Endothelial cell of umbilical vein (primary cell): ENCODE measurements at regions not wholly inside any gene's neighbourhood (a gene's known extent, or its start where the extent isn't known, plus 50 kb on each side); places are given as distances from the start of the nearest gene placed in this dataset.

Experiments
- BruUV-seq: library from RNA; stranded (reverse); fragments of 400-500 nt; replicated peaks from 2 replicates; lab custom pipeline; 2021; lab: Mats Ljungman, UMichigan
- CTCF ChIA-PET: fragments of 300-600, 350-600 bp; sonication (Branson Sonifier 250); formaldehyde crosslinking; loops from one replicate; lab custom pipeline; 2021; ENCODE audit warnings: antibody characterized with exemption, inconsistent platforms; lab: Charles Lee
- POLR2A ChIA-PET: fragments of 300-600, 350-600 bp; sonication (Branson Sonifier 250); formaldehyde crosslinking; loops from one replicate; lab custom pipeline; 2021; ENCODE audit warnings: antibody characterized with exemption, inconsistent platforms; lab: Charles Lee
- DNase-seq: peaks from one replicate; pipeline ENCODE4 v3.0.0-alpha.2; 2011; ENCODE audit warnings: low read depth, low spot score
- FAIRE-seq: peaks from 2 replicates; lab custom pipeline; 2011; peaks lifted over from hg19 to GRCh38; lab: Jason Lieb, UNC
- H2AFZ ChIP-seq: 2 replicates; pipeline ENCODE4 v1.6.0; 2012; ENCODE audit warnings: low read depth, low read length, control low read depth, inconsistent platforms
- H3K27ac ChIP-seq: 2 replicates; pipeline ENCODE4 v1.5.1; 2011; ENCODE audit warnings: low read depth, mild to moderate bottlenecking, control low read depth, low read length, moderate library complexity; ENCODE audit not compliant: insufficient read depth
- H3K27me3 ChIP-seq, 2 experiments: 2 replicates each; pipeline versions ENCODE4 v1.6.0 to v1.6.1; 2011; ENCODE audit warnings: low read length in 2 of 2, mixed read lengths in 1 of 2; ENCODE audit not compliant: control insufficient read depth in 2 of 2, insufficient read depth in 2 of 2
- H3K36me3 ChIP-seq, 2 experiments: 2 replicates in 1 of 2; 3 replicates in 1 of 2; pipeline ENCODE4 v1.5.1; 2011; ENCODE audit warnings: low read length in 2 of 2, mild to moderate bottlenecking in 1 of 2, moderate library complexity in 1 of 2; ENCODE audit not compliant: control insufficient read depth in 2 of 2, insufficient read depth in 2 of 2; ENCODE audit errors: extremely low read depth in 1 of 2
- H3K4me1 ChIP-seq: 3 replicates; pipeline ENCODE4 v1.5.1; 2011; ENCODE audit warnings: mild to moderate bottlenecking, low read length; ENCODE audit not compliant: control insufficient read depth, insufficient read depth; ENCODE audit errors: extremely low read depth
- H3K4me2 ChIP-seq: 2 replicates; pipeline ENCODE4 v1.6.1; 2011; ENCODE audit warnings: low read length, control low read depth, mixed read lengths; ENCODE audit not compliant: insufficient read depth
- H3K4me3 ChIP-seq, 3 experiments: fragments of 200-600 bp in 1 of 3; sonication (generic), shearing (Covaris generic) in 1 of 3; replicated peaks in 1 of 3; 2 replicates each; pipeline ENCODE4 v1.5.1; 2011 to 2016; ENCODE audit warnings: control low read depth in 3 of 3, low read length in 3 of 3, mild to moderate bottlenecking in 2 of 3, inconsistent platforms in 1 of 3, low read depth in 1 of 3, moderate library complexity in 1 of 3; ENCODE audit not compliant: insufficient read depth in 1 of 3
- H3K79me2 ChIP-seq: 2 replicates; pipeline ENCODE4 v1.6.0; 2012; ENCODE audit warnings: low read length, inconsistent platforms; ENCODE audit not compliant: control insufficient read depth, insufficient read depth
- H3K9ac ChIP-seq: replicated peaks from 2 replicates; pipeline ENCODE3; 2011; ENCODE audit warnings: low read length, control low read depth; ENCODE audit not compliant: insufficient read depth; ENCODE audit errors: extremely low read depth
- H3K9me1 ChIP-seq: replicated peaks from 3 replicates; pipeline ENCODE4 v1.6.0; 2011; ENCODE audit warnings: mild to moderate bottlenecking, low read length; ENCODE audit not compliant: control insufficient read depth, insufficient read depth; ENCODE audit errors: extremely low read depth
- H3K9me3 ChIP-seq: replicated peaks from 2 replicates; pipeline ENCODE4 v1.5.1; 2012; ENCODE audit warnings: low read length, inconsistent platforms; ENCODE audit not compliant: control insufficient read depth, insufficient read depth
- H4K20me1 ChIP-seq: replicated peaks from 2 replicates; pipeline ENCODE3; 2011; ENCODE audit warnings: mild to moderate bottlenecking, low read length; ENCODE audit not compliant: control insufficient read depth, insufficient read depth; ENCODE audit errors: extremely low read depth
- EZH2 ChIP-seq: IDR thresholded peaks from 2 replicates; pipeline ENCODE4 v1.6.1; 2012; ENCODE audit warnings: borderline replicate concordance, low read depth, mild to moderate bottlenecking, moderate library complexity, low read length, inconsistent platforms; ENCODE audit not compliant: severe bottlenecking
- FOS ChIP-seq: IDR thresholded peaks from 2 replicates; pipeline ENCODE4 v1.6.1; 2011; ENCODE audit warnings: mild to moderate bottlenecking, low read length, moderate library complexity, borderline replicate concordance; ENCODE audit not compliant: insufficient read depth
- GATA2 ChIP-seq: IDR thresholded peaks from 2 replicates; pipeline ENCODE4 v1.7.0; 2011; ENCODE audit warnings: low read depth, mild to moderate bottlenecking, moderate library complexity, mixed read lengths, low read length; ENCODE audit not compliant: insufficient read length, insufficient read depth
- JUN ChIP-seq: IDR thresholded peaks from 2 replicates; pipeline ENCODE4 v1.6.1; 2011; ENCODE audit warnings: borderline replicate concordance, low read depth; ENCODE audit not compliant: insufficient read length, insufficient read depth
- MAX ChIP-seq: IDR thresholded peaks from 2 replicates; pipeline ENCODE4 v1.6.1; 2011; ENCODE audit not compliant: insufficient read depth, insufficient read length
- MYC ChIP-seq: IDR thresholded peaks from one replicate; pipeline ENCODE4 v1.6.1; 2011; ENCODE audit warnings: mild to moderate bottlenecking, low read depth, low read length
- POLR2AphosphoS5 ChIP-seq: IDR thresholded peaks from 2 replicates; pipeline ENCODE4 v1.6.1; 2012; ENCODE audit warnings: low read depth, mild to moderate bottlenecking, control low read depth, low read length, moderate library complexity; ENCODE audit not compliant: insufficient read depth
- dilution Hi-C: fragments of 300-500 bp; cut with MboI; formaldehyde crosslinking; loops from one replicate; pipeline ENCODE4 v1.15.0; 2019; ENCODE audit warnings: low sequenced_read_pairs; ENCODE audit not compliant: extremely low pct_ligation_motif_present
- intact Hi-C: fragments of 100-400 bp; cut with micrococcal nuclease; formaldehyde crosslinking; loops from one replicate; pipeline ENCODE4 v1.10.0; 2022

- TF ChIP-seq FOS = no peak
- no peak for TF ChIP-seq JUN
- TF ChIP-seq MYC = no peak
- no peak for TF ChIP-seq EZH2
- no peak for TF ChIP-seq GATA2
- TF ChIP-seq MAX = no peak
- no peak for TF ChIP-seq POLR2AphosphoS5
- H2AFZ ChIP-seq = no peak overlapping the region
- ChIA-PET POLR2A (no interaction called here), CTCF (no interaction called here)
- FAIRE-seq = no peak
- no peak for DNase-seq
- intact Hi-C loops (no loop called here), dilution Hi-C loops (no loop called here)
- no peak overlapping the region for H3K4me3 ChIP-seq
- H3K27me3 ChIP-seq = no peaks in the 10 kb centered on the region
- H3K4me1 ChIP-seq = no peaks in the 10 kb centered on the region
- no peak overlapping the region for H3K9ac ChIP-seq
- H3K9me3 ChIP-seq = no peaks in the 10 kb centered on the region
- no peaks in the 10 kb centered on the region for H4K20me1 ChIP-seq
- no TSS peak for BruUV-seq
- H3K9me1 ChIP-seq = no peaks in the 10 kb centered on the region
- no peak overlapping the region for H3K27ac ChIP-seq
- H3K4me2 ChIP-seq = no peak overlapping the region
- no peaks in the 10 kb centered on the region for H3K36me3 ChIP-seq
- no peaks in the 10 kb centered on the region for H3K79me2 ChIP-seq
These were observed 724.5 kb downstream of the NCAM2 start for GRCh38 chr21:21722731-21723130.

- H3K4me2 ChIP-seq = no peak overlapping the region
- TF ChIP-seq MAX = no peak
- no peak for TF ChIP-seq FOS
- H3K4me1 ChIP-seq = no peaks in the 10 kb centered on the region
- H2AFZ ChIP-seq = no peak overlapping the region
- no peaks in the 10 kb centered on the region for H3K79me2 ChIP-seq
- no peaks in the 10 kb centered on the region for H3K9me3 ChIP-seq
- FAIRE-seq = no peak
- H4K20me1 ChIP-seq = no peaks in the 10 kb centered on the region
- intact Hi-C loops = no loop called here
- no peaks in the 10 kb centered on the region for H3K36me3 ChIP-seq
- CTCF ChIA-PET = no interaction called here
- no peak overlapping the region for H3K27ac ChIP-seq
- dilution Hi-C loops = no loop called here
- no peak overlapping the region for H3K4me3 ChIP-seq
- no TSS peak for BruUV-seq
- POLR2A ChIA-PET = no interaction called here
- no peak overlapping the region for H3K9ac ChIP-seq
- no peaks in the 10 kb centered on the region for H3K27me3 ChIP-seq
- no peaks in the 10 kb centered on the region for H3K9me1 ChIP-seq
- DNase-seq = no peak
These were observed 732.3 kb downstream of the NCAM2 start for GRCh38 chr21:21730512-21730911.
